HFF-Myc (cell line): ENCODE measurements at regions not wholly inside any gene's neighbourhood (a gene's known extent, or its start where the extent isn't known, plus 50 kb on each side); places are given as distances from the start of the nearest gene placed in this dataset.
A peak's percentile ranks its signal among the peaks of the same experiment; 100 is the strongest.

Source experiments
- DNase-seq: peaks from one replicate; pipeline ENCODE4 v3.0.0-alpha.2; 2011; ENCODE audit warnings: low read depth; ENCODE audit errors: extremely low read depth
- H3K4me3 ChIP-seq: replicated peaks from 2 replicates; pipeline ENCODE4 v1.5.1; 2011; ENCODE audit warnings: low read depth, mild to moderate bottlenecking, control low read depth, low read length
- TF ChIP-seq, protein P1 (sequence below): IDR thresholded peaks from 2 replicates; pipeline ENCODE4 v1.5.1; 2012; ENCODE audit warnings: mild to moderate bottlenecking, low read depth, low read length, control low read depth; ENCODE audit errors: missing control alignments

DNA sequence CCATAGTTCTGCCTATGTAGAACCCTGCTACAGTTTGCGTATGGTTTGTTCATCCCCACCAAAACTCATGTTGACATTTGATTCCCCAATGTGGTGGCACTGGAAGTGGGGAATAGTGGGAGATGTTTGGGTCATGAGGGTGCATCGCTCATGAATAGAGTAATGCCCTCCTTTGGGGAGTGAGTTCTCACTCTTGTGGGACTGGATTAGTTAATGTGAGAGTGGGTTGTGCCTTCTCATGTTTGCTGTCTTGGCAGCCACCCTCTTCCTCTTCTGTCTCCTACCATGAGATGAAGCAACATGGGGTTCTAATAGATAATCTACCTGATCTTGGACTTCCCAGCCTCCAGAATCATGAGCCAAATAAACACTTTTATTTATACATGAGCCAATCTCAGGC lies 237.2 kb upstream of the APCDD1 start:
- no peak for DNase-seq
- TF ChIP-seq, protein P1, sequence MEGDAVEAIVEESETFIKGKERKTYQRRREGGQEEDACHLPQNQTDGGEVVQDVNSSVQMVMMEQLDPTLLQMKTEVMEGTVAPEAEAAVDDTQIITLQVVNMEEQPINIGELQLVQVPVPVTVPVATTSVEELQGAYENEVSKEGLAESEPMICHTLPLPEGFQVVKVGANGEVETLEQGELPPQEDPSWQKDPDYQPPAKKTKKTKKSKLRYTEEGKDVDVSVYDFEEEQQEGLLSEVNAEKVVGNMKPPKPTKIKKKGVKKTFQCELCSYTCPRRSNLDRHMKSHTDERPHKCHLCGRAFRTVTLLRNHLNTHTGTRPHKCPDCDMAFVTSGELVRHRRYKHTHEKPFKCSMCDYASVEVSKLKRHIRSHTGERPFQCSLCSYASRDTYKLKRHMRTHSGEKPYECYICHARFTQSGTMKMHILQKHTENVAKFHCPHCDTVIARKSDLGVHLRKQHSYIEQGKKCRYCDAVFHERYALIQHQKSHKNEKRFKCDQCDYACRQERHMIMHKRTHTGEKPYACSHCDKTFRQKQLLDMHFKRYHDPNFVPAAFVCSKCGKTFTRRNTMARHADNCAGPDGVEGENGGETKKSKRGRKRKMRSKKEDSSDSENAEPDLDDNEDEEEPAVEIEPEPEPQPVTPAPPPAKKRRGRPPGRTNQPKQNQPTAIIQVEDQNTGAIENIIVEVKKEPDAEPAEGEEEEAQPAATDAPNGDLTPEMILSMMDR: no peak

DNA sequence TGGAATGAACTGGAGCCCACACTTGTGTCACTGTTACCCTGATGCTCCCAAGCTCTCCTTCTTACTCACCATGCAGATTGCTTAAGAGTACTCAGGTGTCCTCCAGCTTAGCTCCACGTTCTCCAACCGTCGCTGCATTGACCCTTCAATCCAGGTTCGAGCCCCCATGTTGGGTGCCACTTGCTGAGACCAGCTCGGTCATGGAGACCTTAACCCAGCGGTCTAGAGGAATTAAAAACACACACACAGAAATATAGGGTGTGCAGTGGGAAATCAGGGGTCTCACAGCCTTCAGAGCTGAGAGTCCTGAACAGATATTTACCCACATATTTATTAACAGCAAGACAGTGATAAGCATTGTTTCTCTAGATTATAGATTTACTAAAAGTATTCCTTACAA lies 229.1 kb upstream of the APCDD1 start:
- DNase-seq: no peak
- H3K4me3 ChIP-seq: no peak overlapping the region
- TF ChIP-seq, protein P1: no peak

More for the DNA sequence above, 237.2 kb upstream of the APCDD1 start:
- no peak overlapping the region for H3K4me3 ChIP-seq

DNA sequence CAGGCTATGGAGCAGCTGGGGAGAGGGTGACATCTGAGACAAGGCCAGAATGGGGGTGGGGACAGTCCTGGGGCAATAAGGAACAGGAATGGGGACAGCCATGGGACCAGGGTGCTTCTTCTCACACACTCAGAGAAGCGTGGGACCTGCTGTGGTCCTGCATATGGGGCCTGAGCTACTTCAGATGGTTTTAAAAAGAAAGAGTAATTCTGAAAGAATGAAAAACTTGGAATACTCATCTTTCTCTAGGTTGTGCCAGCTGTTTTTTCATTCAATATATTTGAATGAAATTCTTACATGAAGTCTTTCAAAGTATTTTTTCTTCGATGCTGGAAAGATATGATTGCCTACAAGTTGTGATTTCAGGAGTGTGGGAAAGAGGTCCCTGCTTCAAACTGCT lies 227.5 kb upstream of the APCDD1 start:
- TF ChIP-seq, protein P1: no peak
- no peak overlapping the region for H3K4me3 ChIP-seq
- no peak for DNase-seq

DNA sequence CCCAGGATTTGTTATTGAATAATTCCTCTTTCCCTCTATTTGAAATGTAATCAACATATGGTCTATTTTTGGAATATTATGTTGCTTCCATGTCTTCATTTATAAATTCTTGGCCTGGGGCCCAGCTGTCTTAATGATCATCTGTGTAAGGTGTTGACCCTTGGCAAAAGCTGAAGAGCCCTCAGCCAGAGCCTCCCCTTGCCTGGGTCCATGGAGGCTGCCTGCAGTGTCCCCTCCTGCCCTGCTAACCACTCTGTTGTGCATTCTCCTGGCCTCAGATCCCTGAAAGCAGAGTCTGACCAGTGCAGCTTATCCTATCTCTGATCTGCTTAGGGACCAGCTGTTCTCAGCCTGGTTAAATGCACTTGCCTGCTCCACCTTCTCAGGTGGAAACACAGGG lies 226.1 kb upstream of the APCDD1 start:
- no peak overlapping the region for H3K4me3 ChIP-seq
- TF ChIP-seq, protein P1: no peak
- DNase-seq: no peak

DNA sequence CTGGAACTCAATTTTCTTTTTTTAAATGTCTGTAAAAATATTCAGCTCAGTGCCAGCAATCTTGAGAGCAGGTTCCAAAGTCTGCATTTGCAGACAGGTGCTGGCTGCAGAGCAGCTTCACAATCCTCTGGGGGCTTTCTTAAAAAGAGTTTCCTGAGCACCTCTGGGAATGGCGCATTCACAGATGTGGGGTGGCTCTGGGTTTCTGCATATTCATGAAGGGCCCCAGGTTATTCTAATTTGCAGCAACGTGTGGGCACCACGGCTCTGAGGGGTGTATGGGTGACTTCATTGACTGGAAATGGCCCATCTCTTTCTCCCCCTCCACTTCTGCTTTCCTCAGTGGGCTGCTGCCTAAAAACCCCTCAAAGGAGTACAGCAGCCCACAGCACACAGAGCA lies 225.0 kb upstream of the APCDD1 start:
- DNase-seq: no peak
- TF ChIP-seq, protein P1: no peak
- no peak overlapping the region for H3K4me3 ChIP-seq

DNA sequence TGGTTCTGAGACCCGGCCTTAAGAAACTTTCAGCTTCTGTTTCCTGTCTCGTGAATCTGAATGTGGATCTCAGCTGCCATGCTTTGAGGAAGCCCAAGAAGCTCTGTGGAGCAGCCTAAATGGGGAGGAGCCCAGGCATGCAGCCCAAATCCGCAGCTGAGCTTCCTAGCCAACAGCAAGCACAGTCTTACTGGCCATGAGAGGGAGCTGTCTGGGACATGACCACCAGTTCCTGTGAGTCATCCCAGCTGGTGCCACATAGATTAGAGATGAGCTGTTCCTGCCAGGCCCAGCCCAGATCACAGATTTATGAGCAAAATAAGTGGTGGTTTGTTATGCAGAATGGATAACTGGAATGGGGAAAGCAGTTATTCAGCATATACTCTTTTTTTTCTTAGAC lies 224.4 kb upstream of the APCDD1 start:
- peak; percentile 85 for DNase-seq
- no peak overlapping the region for H3K4me3 ChIP-seq
- TF ChIP-seq, protein P1: peak; percentile 52

DNA sequence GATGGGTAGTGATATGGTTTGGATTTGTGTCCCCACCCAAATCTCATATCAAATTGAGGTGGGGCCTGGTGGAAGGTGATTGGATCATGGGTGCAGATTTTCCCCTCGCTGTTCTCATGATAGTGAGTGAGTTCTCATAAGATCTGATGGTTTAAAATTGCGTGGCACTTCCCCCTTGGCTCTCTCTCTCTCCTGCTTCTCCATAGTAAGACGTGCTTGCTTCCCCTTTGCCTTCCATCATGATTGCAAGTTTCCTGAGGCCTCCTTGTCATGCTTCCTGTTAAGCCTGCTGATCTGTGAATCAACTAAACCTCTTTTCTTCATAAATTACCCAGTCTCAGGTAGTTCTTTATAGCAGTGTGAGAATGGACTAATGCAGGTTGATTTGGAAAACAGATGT lies 223.2 kb upstream of the APCDD1 start:
- TF ChIP-seq, protein P1: no peak
- DNase-seq: no peak
- H3K4me3 ChIP-seq: no peak overlapping the region
